ENCODE measurements at regions not wholly inside any gene's neighbourhood (a gene's known extent, or its start where the extent isn't known, plus 50 kb on each side); places are given as distances from the start of the nearest gene placed in this dataset.
"Not testable (repeated sequence)": the region's sequence is repeated elsewhere in the genome, so short reads cannot be mapped to it uniquely, and the experiment has no call there.

DNA sequence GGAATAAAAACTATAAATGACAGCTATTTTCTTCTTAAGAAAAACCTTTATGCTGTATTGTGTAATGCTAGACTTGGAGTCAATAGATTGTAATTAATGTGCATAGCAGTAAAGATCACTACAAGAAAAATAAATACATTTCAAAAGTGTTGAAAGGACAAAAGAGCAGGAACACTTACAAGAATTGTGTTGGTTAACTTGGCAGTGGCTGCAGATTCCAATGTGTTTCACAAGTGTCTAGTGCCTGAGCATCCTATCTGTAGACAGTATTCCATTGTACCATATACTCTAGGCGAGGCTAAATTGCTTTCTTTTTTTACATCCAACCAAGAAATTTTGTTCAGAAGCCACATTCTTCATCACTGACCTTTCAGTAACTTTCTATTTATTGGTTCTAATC, 924.1 kb downstream of the EPHA7 start:
- DNase-seq: no peak

DNA sequence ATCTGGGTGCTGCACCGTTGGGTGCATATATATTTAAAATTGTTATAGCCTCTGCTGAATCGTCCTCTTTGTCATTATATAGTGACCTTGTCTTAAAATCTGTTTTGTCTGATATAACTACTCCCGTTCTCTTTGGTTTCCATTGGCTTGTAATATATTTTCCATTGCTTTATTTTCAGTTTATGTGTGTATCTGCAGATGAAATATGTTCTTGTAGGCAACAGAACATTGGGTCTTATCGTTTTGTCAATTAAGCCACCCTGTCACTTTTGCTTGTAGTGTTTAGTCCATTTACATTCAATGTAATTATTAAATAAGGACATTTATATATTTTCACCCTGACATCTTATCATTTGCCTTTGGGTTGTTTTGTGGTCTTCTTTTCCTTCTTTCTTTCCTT, 933.9 kb downstream of the EPHA7 start:
- no peak for DNase-seq

DNA sequence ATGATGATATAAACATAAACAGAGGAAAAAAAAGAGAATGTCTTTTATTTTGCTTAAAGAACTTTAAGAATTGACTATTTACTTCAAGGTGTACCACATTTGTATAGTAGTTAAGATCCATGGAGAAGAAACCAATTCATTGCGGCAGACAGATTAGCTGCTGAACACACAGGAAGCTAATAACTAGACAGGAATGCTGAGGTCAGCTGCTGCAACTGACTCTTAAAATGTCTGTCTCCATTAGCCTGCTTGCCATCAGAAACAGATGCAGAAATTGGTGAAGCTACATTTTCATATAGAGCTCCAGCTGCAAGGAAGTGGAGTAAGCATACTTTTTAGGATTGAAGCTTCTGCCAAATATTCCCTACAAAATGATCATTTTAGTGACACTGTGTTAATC, 939.5 kb downstream of the EPHA7 start:
- DNase-seq: no peak

DNA sequence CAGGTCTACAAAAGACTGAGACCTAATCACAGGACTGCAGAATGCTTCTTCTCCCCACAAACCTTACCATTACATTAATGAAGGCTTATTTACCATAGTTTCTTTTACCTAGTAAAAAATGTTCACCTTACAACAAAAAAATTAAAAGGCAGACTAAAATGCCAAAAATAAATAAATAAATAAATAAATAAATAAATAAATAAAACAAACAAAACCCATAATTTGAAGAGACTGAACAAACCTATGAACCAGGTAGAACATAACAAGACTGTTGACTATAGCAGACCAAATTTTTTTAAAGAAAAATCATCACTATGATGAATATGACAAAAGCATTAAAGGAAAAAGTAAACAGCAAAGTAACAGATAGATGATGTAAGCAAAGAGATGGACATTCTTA, 946.3 kb downstream of the EPHA7 start:
- no peak for DNase-seq

DNA sequence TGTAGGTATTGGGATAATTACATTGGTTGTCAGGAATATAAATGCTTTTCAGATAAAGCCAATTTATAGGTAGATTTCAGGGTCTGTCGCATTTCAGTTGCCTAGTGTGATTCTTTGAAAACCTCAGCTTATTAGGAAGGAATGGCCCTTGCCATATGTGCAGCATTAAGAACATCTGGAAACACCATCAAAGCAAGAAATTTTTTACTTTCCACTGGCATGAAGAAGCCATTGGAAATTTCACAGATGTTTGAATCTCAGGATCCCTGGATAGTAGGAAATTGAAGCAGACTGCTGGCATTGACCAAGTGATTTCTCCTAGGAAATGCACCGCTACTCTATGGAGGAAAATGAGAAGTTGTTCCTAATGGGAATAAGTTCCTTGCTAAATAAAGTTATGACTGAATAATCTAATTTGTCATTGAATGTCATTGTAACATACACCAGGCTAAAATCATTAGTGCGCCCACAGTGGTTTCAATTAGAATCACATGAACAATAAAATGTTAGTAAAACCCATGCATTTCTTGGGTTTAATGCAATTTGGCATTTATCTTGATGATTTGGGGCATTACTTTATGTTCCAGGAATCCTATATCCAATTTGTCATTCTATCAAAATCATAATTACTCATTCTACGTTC, 950.1 kb downstream of the EPHA7 start:
- DNase-seq: no peak

DNA sequence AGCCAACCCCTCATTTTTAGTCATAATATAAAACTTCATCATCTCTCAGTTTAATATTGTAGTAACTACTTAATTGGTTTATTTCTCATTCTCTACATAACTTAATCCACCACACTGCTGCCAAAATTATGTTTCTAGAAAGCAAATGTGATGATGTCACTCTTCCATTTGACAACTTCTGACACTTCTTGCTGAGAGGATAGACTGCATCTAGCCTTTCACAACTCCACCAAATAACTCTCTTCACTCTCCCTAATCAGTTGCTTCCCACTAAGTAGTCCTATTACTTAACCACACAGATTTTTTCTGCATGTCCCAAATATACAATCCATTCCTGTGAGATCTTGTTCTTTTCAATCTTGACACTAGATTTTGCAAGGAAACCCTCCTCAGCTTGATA, 951.3 kb downstream of the EPHA7 start:
- DNase-seq: no peak

DNA sequence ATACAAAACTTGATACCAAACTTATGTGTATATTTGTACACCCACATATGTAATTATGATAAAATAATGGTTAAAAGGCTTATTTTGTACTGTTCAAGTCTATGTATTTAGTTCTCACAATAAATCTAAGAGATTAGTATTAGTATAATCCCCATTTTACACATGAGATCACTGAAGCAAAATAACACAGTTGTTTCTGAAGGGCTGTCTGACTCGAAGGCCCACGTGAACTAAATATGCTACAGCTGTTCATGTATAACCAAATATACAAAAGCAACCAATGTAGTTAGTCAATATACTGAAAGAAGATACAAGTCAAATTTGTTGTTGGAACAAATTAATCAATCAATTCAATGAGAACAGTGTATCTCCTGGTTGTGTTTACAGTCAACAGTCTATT, 959.2 kb downstream of the EPHA7 start:
- no peak for DNase-seq

DNA sequence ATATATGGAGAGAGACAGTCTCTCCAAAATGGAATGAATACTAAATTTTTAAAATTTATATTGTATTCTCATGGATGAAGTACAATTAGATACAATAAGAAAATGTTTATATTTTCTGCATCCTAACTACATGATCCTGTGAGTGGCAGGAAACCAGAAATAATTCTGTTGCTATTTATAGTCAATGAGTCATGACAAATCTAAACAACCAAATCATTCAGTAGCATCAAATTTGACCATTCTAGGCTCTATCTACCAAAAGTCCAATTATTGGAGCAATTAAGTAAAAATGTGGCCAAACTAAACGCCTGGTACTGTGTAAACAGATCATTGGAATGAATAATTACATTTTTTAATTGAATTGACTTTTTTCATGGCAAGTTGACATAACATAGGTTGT, 959.8 kb downstream of the EPHA7 start:
- no peak for DNase-seq

DNA sequence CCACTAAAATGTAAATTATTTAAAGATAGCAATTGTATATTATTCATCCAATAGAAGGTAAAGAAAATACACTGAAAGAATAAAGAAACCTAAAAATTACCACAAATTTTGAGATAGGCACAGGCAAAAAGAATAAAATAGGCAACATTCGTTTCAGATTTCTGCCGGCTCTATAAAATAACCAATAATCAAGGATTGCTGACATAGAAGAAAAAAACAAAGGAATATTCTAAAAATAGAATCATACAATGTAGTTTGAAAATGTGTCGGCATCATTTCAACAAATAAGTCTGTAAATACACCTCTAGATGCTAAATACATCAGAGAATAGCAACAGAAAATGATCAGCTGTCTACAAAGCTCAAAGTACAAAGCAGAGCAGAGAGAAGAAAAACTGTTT, 973.3 kb downstream of the EPHA7 start:
- DNase-seq: no peak

DNA sequence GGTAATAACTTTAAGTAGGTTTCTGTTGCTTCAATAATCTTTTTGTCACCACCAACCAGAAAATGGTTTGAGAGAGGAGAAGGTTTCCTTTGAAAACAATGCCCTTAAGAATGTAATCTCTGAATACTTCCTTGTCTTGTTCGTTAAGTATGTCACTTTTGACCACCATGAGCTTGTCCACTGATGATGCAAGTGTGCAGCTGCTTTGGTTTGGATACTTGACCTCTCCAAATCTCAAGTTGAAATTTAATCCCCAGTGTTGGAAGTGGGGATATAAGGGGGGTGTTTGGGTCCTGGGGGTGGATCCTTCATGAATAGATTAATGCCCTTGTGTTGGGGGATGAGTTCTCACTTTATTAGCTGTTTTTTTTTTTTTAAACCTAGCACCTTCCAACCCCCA, 985.4 kb downstream of the EPHA7 start:
- DNase-seq: no peak

DNA sequence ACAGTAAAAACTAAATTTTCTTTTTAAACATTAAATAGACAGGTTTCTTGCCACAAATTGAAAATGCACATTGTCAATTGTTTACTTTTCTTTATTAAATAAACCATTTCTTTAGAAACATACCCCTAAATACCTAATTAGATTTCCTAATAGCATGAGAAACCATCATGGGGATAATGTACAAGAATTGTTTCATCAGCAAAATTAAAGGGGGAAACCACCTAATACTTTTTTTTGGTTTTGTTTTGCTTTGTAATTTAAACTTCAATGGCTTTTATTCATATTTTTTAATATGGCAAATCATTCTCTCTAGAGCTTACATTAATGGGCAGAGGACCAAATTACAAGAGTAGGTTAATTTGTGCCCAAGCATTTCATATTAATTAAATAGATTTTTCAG, 987.9 kb downstream of the EPHA7 start:
- DNase-seq: no peak

DNA sequence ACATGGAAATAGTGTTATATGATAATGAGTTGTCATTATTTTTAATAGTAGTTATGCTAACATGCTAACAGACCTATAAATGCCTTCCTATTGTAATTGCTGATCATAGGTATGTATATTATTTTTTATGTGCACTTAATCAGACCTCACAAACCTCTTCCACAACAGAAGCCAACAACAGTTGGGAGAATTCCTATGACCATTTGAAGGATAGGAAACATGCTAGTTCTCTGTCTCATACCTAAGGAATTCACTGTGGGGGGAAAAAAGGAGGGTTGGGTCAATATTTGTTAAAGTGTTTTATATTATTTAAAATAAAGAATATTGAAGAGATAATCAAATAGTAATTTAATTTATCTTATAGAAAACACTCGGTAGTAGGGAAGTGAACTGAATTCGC, 990.9 kb downstream of the EPHA7 start:
- DNase-seq: no peak

DNA sequence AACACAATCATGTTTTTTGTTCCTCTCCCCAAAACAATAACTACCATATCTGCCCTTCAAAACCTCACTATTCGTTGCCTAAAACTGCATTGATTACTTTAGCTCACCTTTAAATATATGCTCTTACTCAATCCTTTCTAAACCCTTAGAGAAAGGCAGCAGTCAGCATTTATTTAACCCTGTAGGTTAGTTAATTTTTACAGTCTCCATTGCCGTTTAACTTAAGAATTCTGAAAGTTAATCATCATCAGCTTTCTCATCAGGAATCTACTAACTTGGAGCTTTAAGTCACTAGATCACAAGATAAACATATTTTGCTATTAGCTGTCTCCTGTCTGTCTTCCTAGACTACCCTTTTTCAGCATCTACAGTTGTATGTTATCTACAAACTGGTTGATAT, 991.9 kb downstream of the EPHA7 start:
- DNase-seq: no peak

DNA sequence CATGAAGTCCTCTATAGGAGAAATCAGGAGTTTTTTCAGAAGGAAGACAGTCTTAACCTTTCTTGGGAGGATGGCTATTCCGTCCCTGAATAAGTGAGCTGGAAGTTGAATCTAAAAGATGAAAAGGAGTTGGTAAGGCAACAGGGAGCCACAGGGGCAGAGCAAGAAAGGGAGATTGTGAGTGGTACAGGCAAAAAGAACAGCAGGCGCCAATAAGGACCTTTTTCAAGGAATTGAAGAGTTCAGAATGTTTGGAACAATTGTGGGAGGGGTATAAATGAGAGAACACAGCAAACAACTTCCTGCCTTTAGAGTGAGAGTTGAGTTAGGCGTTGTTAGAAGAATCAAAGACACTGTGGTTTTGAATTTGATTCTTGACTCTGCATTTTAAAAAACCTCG, 1003.7 kb downstream of the EPHA7 start:
- no peak for DNase-seq

DNA sequence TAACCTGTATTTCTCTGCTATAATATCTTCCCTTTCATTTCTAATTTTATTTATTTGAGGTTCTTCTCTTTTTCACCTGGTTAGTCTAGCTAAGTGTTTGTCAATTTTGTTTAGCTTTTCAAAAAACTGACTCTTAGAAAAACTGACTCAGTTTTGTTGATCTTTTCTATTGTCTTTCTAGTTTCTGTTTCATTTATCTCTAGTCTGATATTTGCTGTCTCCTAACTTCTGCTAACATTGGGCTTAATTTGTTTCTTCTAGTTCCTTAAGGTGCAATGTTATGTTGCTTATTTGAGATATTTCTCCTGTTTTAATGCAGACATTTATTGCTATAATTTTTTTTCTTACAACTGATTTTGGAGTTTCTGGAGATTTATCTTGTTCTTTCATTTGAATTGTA, 1011.0 kb downstream of the EPHA7 start:
- no peak for DNase-seq

DNA sequence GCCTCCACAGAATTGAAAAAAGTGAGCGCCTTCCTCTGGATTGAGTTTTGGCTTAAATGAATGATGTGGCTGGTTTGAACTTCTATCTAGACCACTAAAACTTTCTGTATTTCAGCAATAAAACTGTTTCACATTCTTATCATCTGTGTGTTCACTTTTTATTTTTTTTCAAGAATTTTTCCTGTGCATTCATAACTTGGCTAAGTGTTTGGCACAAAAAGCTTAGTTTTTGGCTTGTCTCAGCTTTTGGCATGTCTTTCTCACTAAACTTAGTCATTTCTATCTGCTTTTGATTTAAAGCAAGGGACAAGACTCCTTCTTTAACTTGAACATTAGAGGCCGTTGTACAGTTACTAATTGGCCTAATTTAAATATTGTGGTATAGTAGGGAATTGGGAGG, 1015.1 kb downstream of the EPHA7 start:
- no peak for DNase-seq

DNA sequence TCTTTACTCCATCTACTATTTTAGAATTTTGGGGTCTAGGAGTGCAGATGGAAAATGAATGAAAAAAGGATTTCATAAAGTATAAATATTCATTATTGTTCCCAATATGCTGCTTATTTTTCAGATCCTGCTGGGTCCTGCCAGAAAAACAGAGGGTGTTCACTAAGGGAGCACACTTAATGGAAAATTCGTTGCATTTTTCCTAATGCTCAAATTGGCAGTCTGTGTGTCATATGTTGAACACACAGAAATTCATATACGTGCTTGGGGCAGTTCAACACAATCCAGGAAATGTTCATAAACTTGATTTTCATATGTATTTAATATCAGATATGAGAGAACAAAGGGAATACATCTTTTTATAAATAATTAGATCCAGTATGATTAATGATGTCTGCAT, 1019.4 kb downstream of the EPHA7 start:
- no peak for DNase-seq

DNA sequence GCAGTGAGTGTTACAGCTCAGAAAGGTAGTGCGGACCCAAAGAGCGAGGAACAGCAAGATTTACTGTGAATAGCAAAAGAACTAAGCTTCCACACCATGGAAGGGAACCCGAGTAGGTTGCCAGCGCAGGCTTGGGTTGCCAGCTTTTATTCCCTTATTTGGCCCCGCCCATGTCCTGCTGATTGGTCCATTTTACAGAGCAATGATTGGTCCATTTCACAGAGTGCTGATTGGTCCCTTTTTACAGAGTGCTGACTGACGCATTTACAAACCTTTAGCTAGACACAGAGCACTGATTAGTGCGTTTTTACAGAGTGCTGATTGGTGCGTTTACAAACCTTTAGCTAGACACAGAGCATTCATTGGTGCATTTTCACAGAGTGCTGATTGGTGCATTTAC, 1030.7 kb downstream of the EPHA7 start:
- DNase-seq: not testable (repeated sequence)

DNA sequence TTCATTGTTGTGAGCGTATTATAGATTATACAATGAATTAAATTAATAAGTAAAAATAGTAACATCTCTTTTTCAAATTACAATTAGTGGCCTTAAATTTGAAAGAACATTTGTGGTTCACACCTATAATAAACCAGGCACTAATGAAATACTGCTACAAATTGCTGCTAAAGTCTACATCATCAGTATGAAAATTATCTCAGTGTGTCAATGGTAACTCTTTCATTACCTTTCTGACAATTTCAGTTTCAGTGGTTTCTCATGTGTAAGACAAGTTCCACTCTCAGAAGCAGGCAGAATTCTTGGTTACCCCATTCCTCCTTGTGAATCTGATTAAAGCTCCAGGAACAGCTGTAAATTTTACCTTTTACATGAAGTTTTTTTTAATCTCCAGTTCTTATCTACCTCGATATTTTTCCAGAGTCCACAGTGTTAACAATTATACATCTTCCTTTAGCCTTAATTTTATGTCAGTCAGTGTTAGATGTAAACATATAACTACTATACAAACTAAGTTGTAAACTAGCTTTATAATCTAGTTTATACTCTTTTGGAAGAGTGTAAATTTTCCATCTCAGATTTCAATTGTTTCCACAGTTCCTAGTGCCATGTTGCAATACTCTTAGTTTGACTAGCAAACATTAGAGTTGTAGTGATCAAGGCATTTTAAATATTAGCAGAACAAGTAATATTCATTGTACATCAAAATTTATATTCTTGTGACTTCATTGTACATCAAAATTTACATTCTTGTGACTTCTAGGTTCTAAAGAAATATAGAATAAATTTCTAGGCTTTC, 1038.4 kb downstream of the EPHA7 start:
- no peak for DNase-seq

DNA sequence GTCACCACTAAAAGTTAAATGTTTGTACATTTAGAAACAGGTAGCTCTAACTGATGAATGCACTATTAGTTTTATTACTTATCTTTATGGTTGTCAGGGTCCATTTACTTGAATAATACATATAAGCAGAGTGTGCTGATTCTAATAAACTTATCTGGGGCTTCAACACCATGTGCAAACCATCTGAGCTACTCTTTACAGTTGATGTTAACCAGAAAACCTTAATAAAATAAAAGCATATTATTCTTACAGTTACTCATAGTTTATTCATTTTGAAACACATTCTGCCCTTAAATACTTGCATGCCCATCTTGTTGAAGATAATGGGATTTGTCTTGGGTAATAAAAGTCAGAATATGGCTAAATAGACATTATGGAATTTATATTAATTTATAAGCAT, 1042.2 kb downstream of the EPHA7 start:
- DNase-seq: no peak

DNA sequence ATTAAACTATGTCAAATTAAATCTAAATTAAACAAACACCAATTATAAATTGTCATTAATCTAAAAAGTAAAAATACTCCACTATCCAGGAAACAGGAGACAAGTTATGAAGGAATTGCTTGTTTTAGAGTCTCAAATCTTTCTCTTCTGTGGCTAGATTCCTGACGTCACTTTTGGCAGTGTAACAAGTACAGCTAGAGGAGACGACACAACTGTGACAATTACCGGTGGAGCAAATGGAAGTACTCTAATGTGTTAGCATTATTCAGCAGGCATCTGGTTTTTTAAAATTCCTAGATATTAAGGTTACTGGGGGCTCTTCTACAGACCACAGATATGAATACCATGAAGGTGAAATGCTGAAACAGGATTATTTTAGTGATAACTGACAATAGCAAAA, 1042.7 kb downstream of the EPHA7 start:
- DNase-seq: no peak

DNA sequence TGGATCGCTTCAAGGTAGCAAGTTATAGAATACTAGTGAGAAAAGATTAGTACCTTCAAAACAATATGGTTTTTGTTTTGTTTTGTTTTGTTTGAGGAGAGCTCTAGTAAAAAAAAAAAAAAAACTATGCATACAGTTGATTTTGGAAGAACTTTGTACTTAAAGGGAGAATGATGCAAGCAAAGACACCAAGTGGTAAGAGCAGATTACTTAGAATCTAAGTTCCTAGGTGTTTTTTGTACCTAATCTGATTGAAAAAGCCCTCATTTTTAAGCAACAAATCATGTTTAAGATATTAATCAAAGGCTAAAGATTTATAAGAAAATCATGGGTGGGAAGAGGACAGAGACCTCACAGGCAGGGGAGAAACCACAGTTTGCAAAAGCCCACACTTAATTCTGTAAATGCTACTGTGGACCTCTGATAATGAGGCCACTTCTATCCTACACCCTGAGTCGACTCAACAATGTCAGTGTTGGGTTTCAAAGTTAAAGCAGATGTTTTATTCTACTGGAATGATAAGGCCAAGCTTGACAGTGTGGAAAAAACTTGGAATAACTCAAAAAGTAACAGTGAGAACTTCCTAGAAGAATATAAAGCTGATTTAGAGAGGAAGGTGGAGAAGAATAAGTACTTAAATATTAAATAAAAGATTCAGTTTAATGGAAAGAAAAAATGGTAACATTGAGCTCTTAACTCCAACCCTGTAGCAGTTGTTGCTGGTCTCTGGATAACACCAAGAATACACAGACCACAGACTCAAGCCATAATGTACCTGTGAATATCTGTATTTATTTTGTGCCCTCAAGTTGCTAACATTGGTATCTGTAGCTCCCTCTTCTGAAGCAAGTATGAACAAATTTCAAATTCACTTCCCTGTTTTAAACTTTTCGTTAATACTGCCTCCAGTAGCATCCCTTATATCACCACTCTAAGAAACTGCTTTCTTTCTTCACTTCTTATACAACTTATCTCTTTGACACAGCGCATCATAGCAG, 1047.8 kb downstream of the EPHA7 start:
- no peak for DNase-seq

DNA sequence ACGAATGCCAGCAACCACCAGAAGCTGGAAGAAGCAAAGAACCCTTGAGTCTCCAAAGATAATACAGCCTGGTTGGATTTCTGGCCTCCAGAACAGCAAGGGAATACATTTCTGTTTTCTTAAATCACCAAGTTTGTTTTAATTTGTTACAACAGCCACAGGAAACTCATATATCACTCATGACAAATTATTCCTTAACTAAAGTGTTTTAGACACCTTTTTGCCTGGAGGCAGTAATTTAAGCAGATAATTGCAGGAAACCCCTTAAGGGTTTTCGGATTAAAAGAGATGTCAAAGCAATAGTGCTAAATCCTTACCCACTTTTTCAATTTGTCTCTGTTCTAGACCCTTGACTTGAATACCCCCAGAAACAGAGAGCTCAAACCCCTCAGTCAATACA, 1050.0 kb downstream of the EPHA7 start:
- no peak for DNase-seq
